ENCODE measurements at regions not wholly inside any gene's neighbourhood (a gene's known extent, or its start where the extent isn't known, plus 50 kb on each side); places are given as distances from the start of the nearest gene placed in this dataset.

- Histone ChIP-seq H3K4me3 (ENCODE audit: low read length) (no peak overlapping the region), H3K36me3 (ENCODE audit: insufficient read depth, low read length) (no peaks in the 10 kb centered on the region), H3K27ac (ENCODE audit: low read depth, low read length) (no peak overlapping the region), H3K27me3 (ENCODE audit: insufficient read depth, low read length, poor library complexity, severe bottlenecking) (no peaks in the 10 kb centered on the region), H3K9me3 (ENCODE audit: low read length) (no peaks in the 10 kb centered on the region), H3K4me1 (ENCODE audit: insufficient read depth, low read length) (no peaks in the 10 kb centered on the region)
- DNase-seq: no peak
- no peak overlapping the region for H3K27ac Mint-ChIP-seq
- CTCF ChIA-PET: no interaction called here
- peaks cover 0 to 1% (median 0%) of the 10 kb centered on the region in 5 donors for H3K9me3 Mint-ChIP-seq
- H3K4me1 Mint-ChIP-seq: no peaks in the 10 kb centered on the region
- no peak overlapping the region for H3K4me3 Mint-ChIP-seq
- no peaks in the 10 kb centered on the region for H3K36me3 Mint-ChIP-seq
- peaks cover 3 to 16% of the 10 kb centered on the region in 2 donors for H3K27me3 Mint-ChIP-seq
- POLR2A ChIA-PET: no interaction called here
Observed at GRCh38 chr1:4022715-4023114, 122.6 kb upstream of the C1orf174 start.

GRCh38 chr1:4023678-4024077 is 123.6 kb upstream of the C1orf174 start:
- Histone ChIP-seq H3K4me3 (ENCODE audit: low read length) (no peak overlapping the region), H3K27ac (ENCODE audit: low read depth, low read length) (no peak overlapping the region), H3K9me3 (ENCODE audit: low read length) (no peaks in the 10 kb centered on the region), H3K4me1 (ENCODE audit: insufficient read depth, low read length) (no peaks in the 10 kb centered on the region), H3K27me3 (ENCODE audit: insufficient read depth, low read length, poor library complexity, severe bottlenecking) (no peaks in the 10 kb centered on the region), H3K36me3 (ENCODE audit: insufficient read depth, low read length) (no peaks in the 10 kb centered on the region)
- Mint-ChIP-seq H3K9me3 (peaks cover 0 to 1% (median 0%) of the 10 kb centered on the region in 5 donors), H3K27ac (no peak overlapping the region), H3K4me1 (no peaks in the 10 kb centered on the region), H3K27me3 (peaks cover 3 to 20% of the 10 kb centered on the region in 2 donors), H3K36me3 (no peaks in the 10 kb centered on the region), H3K4me3 (no peak overlapping the region)
- no peak for DNase-seq
- POLR2A ChIA-PET: no interaction called here
- CTCF ChIA-PET: no interaction called here

- Mint-ChIP-seq H3K9me3 (peaks cover 0 to 1% (median 0%) of the 10 kb centered on the region in 5 donors), H3K36me3 (no peaks in the 10 kb centered on the region), H3K27me3 (peaks cover 3 to 21% of the 10 kb centered on the region in 2 donors), H3K4me1 (no peaks in the 10 kb centered on the region), H3K27ac (no peak overlapping the region), H3K4me3 (no peak overlapping the region)
- no peak for DNase-seq
- CTCF ChIA-PET: no interaction called here
- H3K27me3 ChIP-seq (ENCODE audit: insufficient read depth, low read length, poor library complexity, severe bottlenecking): no peaks in the 10 kb centered on the region
- POLR2A ChIA-PET: no interaction called here
- H3K4me1 ChIP-seq (ENCODE audit: insufficient read depth, low read length): no peaks in the 10 kb centered on the region
- H3K36me3 ChIP-seq (ENCODE audit: insufficient read depth, low read length): no peaks in the 10 kb centered on the region
- H3K9me3 ChIP-seq (ENCODE audit: low read length): no peaks in the 10 kb centered on the region
- H3K4me3 ChIP-seq (ENCODE audit: low read length): no peak overlapping the region
- no peak overlapping the region for H3K27ac ChIP-seq (ENCODE audit: low read depth, low read length)
Observed at GRCh38 chr1:4024811-4025210, 124.7 kb upstream of the C1orf174 start.

GRCh38 chr1:4025752-4026151 is 125.7 kb upstream of the C1orf174 start:
- no peaks in the 10 kb centered on the region for H3K4me1 ChIP-seq (ENCODE audit: insufficient read depth, low read length)
- H3K4me1 Mint-ChIP-seq: no peaks in the 10 kb centered on the region
- H3K36me3 Mint-ChIP-seq: no peaks in the 10 kb centered on the region
- H3K9me3 Mint-ChIP-seq: no peaks in the 10 kb centered on the region
- no peak overlapping the region for H3K4me3 ChIP-seq (ENCODE audit: low read length)
- CTCF ChIA-PET: no interaction called here
- POLR2A ChIA-PET: no interaction called here
- no peak for DNase-seq
- no peaks in the 10 kb centered on the region for H3K27me3 ChIP-seq (ENCODE audit: insufficient read depth, low read length, poor library complexity, severe bottlenecking)
- no peaks in the 10 kb centered on the region for H3K36me3 ChIP-seq (ENCODE audit: insufficient read depth, low read length)
- peaks cover 3 to 25% of the 10 kb centered on the region in 2 donors for H3K27me3 Mint-ChIP-seq
- H3K4me3 Mint-ChIP-seq: no peak overlapping the region
- no peak overlapping the region for H3K27ac ChIP-seq (ENCODE audit: low read depth, low read length)
- H3K9me3 ChIP-seq (ENCODE audit: low read length): no peaks in the 10 kb centered on the region
- no peak overlapping the region for H3K27ac Mint-ChIP-seq

- ChIA-PET CTCF (interaction anchor here (1.3 kb wide), 1 partner anchor 38 kb away, joined by 3 read pairs; no protein-coding TSS in a partner anchor), POLR2A (no interaction called here)
- Mint-ChIP-seq H3K27ac (no peak overlapping the region), H3K36me3 (no peaks in the 10 kb centered on the region), H3K4me1 (no peaks in the 10 kb centered on the region), H3K27me3 (peaks cover 7 to 31% of the 10 kb centered on the region in 2 donors), H3K4me3 (no peak overlapping the region), H3K9me3 (peaks cover 0 to 4% (median 2%) of the 10 kb centered on the region in 5 donors)
- H3K36me3 ChIP-seq (ENCODE audit: insufficient read depth, low read length): no peaks in the 10 kb centered on the region
- no peaks in the 10 kb centered on the region for H3K9me3 ChIP-seq (ENCODE audit: low read length)
- no peaks in the 10 kb centered on the region for H3K27me3 ChIP-seq (ENCODE audit: insufficient read depth, low read length, poor library complexity, severe bottlenecking)
- DNase-seq: no peak
- no peak overlapping the region for H3K27ac ChIP-seq (ENCODE audit: low read depth, low read length)
- no peak overlapping the region for H3K4me3 ChIP-seq (ENCODE audit: low read length)
- no peaks in the 10 kb centered on the region for H3K4me1 ChIP-seq (ENCODE audit: insufficient read depth, low read length)
Observed at GRCh38 chr1:4027008-4027407, 126.9 kb upstream of the C1orf174 start.

GRCh38 chr1:4027492-4028138 is 127.5 kb upstream of the C1orf174 start:
- H3K27ac ChIP-seq (ENCODE audit: low read depth, low read length): no peak overlapping the region
- no peaks in the 10 kb centered on the region for H3K4me1 Mint-ChIP-seq

GRCh38 chr1:4028139-4028501 is 128.0 kb upstream of the C1orf174 start:
- CTCF ChIA-PET: no interaction called here
- H3K4me3 Mint-ChIP-seq: no peak overlapping the region
- no peak for DNase-seq
- Histone ChIP-seq H3K4me3 (ENCODE audit: low read length) (no peak overlapping the region), H3K27ac (ENCODE audit: low read depth, low read length) (no peak overlapping the region), H3K27me3 (ENCODE audit: insufficient read depth, low read length, poor library complexity, severe bottlenecking) (no peaks in the 10 kb centered on the region), H3K9me3 (ENCODE audit: low read length) (no peaks in the 10 kb centered on the region), H3K36me3 (ENCODE audit: insufficient read depth, low read length) (no peaks in the 10 kb centered on the region), H3K4me1 (ENCODE audit: insufficient read depth, low read length) (no peaks in the 10 kb centered on the region)
- POLR2A ChIA-PET: no interaction called here
- H3K9me3 Mint-ChIP-seq: peaks cover 0 to 4% (median 2%) of the 10 kb centered on the region in 5 donors
- no peaks in the 10 kb centered on the region for H3K4me1 Mint-ChIP-seq
- peaks cover 11 to 38% of the 10 kb centered on the region in 2 donors for H3K27me3 Mint-ChIP-seq
- H3K36me3 Mint-ChIP-seq: no peaks in the 10 kb centered on the region
- H3K27ac Mint-ChIP-seq: no peak overlapping the region

More at GRCh38 chr1:4027492-4028138, 127.5 kb upstream of the C1orf174 start:
- H3K4me3 Mint-ChIP-seq: no peak overlapping the region
- Histone ChIP-seq H3K27me3 (ENCODE audit: insufficient read depth, low read length, poor library complexity, severe bottlenecking) (no peaks in the 10 kb centered on the region), H3K4me3 (ENCODE audit: low read length) (no peak overlapping the region), H3K36me3 (ENCODE audit: insufficient read depth, low read length) (no peaks in the 10 kb centered on the region), H3K9me3 (ENCODE audit: low read length) (no peaks in the 10 kb centered on the region), H3K4me1 (ENCODE audit: insufficient read depth, low read length) (no peaks in the 10 kb centered on the region)
- ChIA-PET POLR2A (no interaction called here), CTCF (interaction anchor here (1.3 kb wide), 1 partner anchor 38 kb away, joined by 3 read pairs; no protein-coding TSS in a partner anchor)
- peaks cover 0 to 4% (median 2%) of the 10 kb centered on the region in 5 donors for H3K9me3 Mint-ChIP-seq
- no peak for DNase-seq
- H3K36me3 Mint-ChIP-seq: no peaks in the 10 kb centered on the region
- no peak overlapping the region for H3K27ac Mint-ChIP-seq
- peaks cover 8 to 33% of the 10 kb centered on the region in 2 donors for H3K27me3 Mint-ChIP-seq

- Mint-ChIP-seq H3K27me3 (peaks cover 14 to 46% of the 10 kb centered on the region in 2 donors), H3K4me1 (no peaks in the 10 kb centered on the region), H3K36me3 (no peaks in the 10 kb centered on the region), H3K27ac (peak overlapping the region in 1 of 8 donors; percentile 20), H3K9me3 (peaks cover 0 to 4% (median 2%) of the 10 kb centered on the region in 5 donors), H3K4me3 (no peak overlapping the region)
- Histone ChIP-seq H3K4me3 (ENCODE audit: low read length) (no peak overlapping the region), H3K36me3 (ENCODE audit: insufficient read depth, low read length) (no peaks in the 10 kb centered on the region), H3K4me1 (ENCODE audit: insufficient read depth, low read length) (no peaks in the 10 kb centered on the region), H3K27me3 (ENCODE audit: insufficient read depth, low read length, poor library complexity, severe bottlenecking) (no peaks in the 10 kb centered on the region), H3K27ac (ENCODE audit: low read depth, low read length) (no peak overlapping the region), H3K9me3 (ENCODE audit: low read length) (no peaks in the 10 kb centered on the region)
- ChIA-PET POLR2A (no interaction called here), CTCF (no interaction called here)
- no peak for DNase-seq
Observed at GRCh38 chr1:4029376-4029775, 129.3 kb upstream of the C1orf174 start.

All from CD8-positive, alpha-beta memory T cell (primary cell).